Left ventricle myocardium inferior (tissue), 1 donor: ENCODE measurements at regions not wholly inside any gene's neighbourhood (a gene's known extent, or its start where the extent isn't known, plus 50 kb on each side); places are given as distances from the start of the nearest gene placed in this dataset.

Experiments
- DNase-seq: peaks from one replicate; pipeline ENCODE4 v3.0.0-alpha.2; 2020
- H3K27ac ChIP-seq: fragments of 200-600 bp; replicated peaks from 2 replicates; pipeline ENCODE4 v1.8.0; 2021
- H3K27me3 ChIP-seq: fragments of 200-600 bp; 2 replicates; pipeline ENCODE4 v1.8.0; 2021; ENCODE audit warnings: low read depth
- H3K36me3 ChIP-seq: fragments of 200-600 bp; 2 replicates; pipeline ENCODE4 v1.8.0; 2021
- H3K4me1 ChIP-seq: fragments of 200-600 bp; 2 replicates; pipeline ENCODE4 v1.8.0; 2021
- H3K4me3 ChIP-seq: fragments of 200-600 bp; 2 replicates; pipeline ENCODE4 v1.8.0; 2021; ENCODE audit warnings: mild to moderate bottlenecking, moderate library complexity
- H3K9me3 ChIP-seq: fragments of 200-600 bp; replicated peaks from 2 replicates; pipeline ENCODE4 v1.8.0; 2021
- CTCF ChIP-seq: fragments of 200-600 bp; IDR thresholded peaks from 2 replicates; pipeline ENCODE4 v1.8.0; 2021; ENCODE audit warnings: antibody characterized with exemption, mild to moderate bottlenecking, borderline replicate concordance
- intact Hi-C: fragments of 100-400 bp; cut with micrococcal nuclease; formaldehyde crosslinking; loops from one replicate; pipeline ENCODE4 v1.11.0; 2022
- donor health status: DM: no; HTN: yes; CAD: no; lungs with severe emphysema.

- Histone ChIP-seq H3K4me3 (no peak overlapping the region), H3K27me3 (no peaks in the 10 kb centered on the region), H3K36me3 (no peaks in the 10 kb centered on the region), H3K4me1 (no peaks in the 10 kb centered on the region), H3K9me3 (no peaks in the 10 kb centered on the region), H3K27ac (no peak overlapping the region)
- TF ChIP-seq CTCF = no peak
- DNase-seq = no peak
- intact Hi-C loops = no loop called here
Measured at GRCh38 chr13:66048888-66049287, 1181.2 kb downstream of the PCDH9 start.

- H3K4me1 ChIP-seq = no peaks in the 10 kb centered on the region
- no peak overlapping the region for H3K4me3 ChIP-seq
- no peaks in the 10 kb centered on the region for H3K36me3 ChIP-seq
- H3K27ac ChIP-seq = no peak overlapping the region
- no peaks in the 10 kb centered on the region for H3K27me3 ChIP-seq
- peaks cover 3% of the 10 kb centered on the region for H3K9me3 ChIP-seq
- intact Hi-C loops = no loop called here
- no peak for DNase-seq
- TF ChIP-seq CTCF = no peak
Measured at GRCh38 chr13:66040506-66040905, 1189.6 kb downstream of the PCDH9 start.

GRCh38 chr13:66037096-66037495 lies 1193.0 kb downstream of the PCDH9 start:
- no peak for DNase-seq
- intact Hi-C loops = no loop called here
- Histone ChIP-seq H3K4me3 (no peak overlapping the region), H3K4me1 (no peaks in the 10 kb centered on the region), H3K36me3 (no peaks in the 10 kb centered on the region), H3K27me3 (no peaks in the 10 kb centered on the region), H3K9me3 (peaks cover 3% of the 10 kb centered on the region), H3K27ac (no peak overlapping the region)
- no peak for TF ChIP-seq CTCF

GRCh38 chr13:66036636-66037035 lies 1193.5 kb downstream of the PCDH9 start:
- Histone ChIP-seq H3K9me3 (peaks cover 3% of the 10 kb centered on the region), H3K36me3 (no peaks in the 10 kb centered on the region), H3K27me3 (no peaks in the 10 kb centered on the region), H3K27ac (no peak overlapping the region), H3K4me1 (no peaks in the 10 kb centered on the region), H3K4me3 (no peak overlapping the region)
- TF ChIP-seq CTCF = no peak
- intact Hi-C loops = no loop called here
- no peak for DNase-seq

GRCh38 chr13:66036024-66036614 lies 1194.0 kb downstream of the PCDH9 start:
- intact Hi-C loops = no loop called here
- no peak for DNase-seq
- no peak overlapping the region for H3K4me3 ChIP-seq
- H3K36me3 ChIP-seq = no peaks in the 10 kb centered on the region
- H3K9me3 ChIP-seq = peaks cover 3% of the 10 kb centered on the region
- no peak for TF ChIP-seq CTCF
- no peaks in the 10 kb centered on the region for H3K27me3 ChIP-seq
- no peak overlapping the region for H3K27ac ChIP-seq
- H3K4me1 ChIP-seq = no peaks in the 10 kb centered on the region

GRCh38 chr13:66033924-66034323 lies 1196.2 kb downstream of the PCDH9 start:
- H3K27ac ChIP-seq = no peak overlapping the region
- no peak for TF ChIP-seq CTCF
- intact Hi-C loops = no loop called here
- no peaks in the 10 kb centered on the region for H3K27me3 ChIP-seq
- no peak for DNase-seq
- no peak overlapping the region for H3K4me3 ChIP-seq
- no peaks in the 10 kb centered on the region for H3K36me3 ChIP-seq
- H3K9me3 ChIP-seq = no peaks in the 10 kb centered on the region
- no peaks in the 10 kb centered on the region for H3K4me1 ChIP-seq
